SK-N-SH (cell line): ENCODE measurements at regions not wholly inside any gene's neighbourhood (a gene's known extent, or its start where the extent isn't known, plus 50 kb on each side); places are given as distances from the start of the nearest gene placed in this dataset.
A peak's percentile ranks its signal among the peaks of the same experiment; 100 is the strongest.

Experiments
- CTCF ChIA-PET: fragments of 300-600, 350-600 bp; formaldehyde crosslinking; extraction: SDS; loops from one replicate; lab custom pipeline; 2021; lab: Yijun Ruan, JAX
- POLR2A ChIA-PET: fragments of 350-600 bp; sonication (Branson Sonifier 250); formaldehyde crosslinking; extraction: SDS; loops from one replicate; lab custom pipeline; 2020; ENCODE audit warnings: antibody characterized with exemption, inconsistent platforms; lab: Yijun Ruan, JAX
- DNase-seq: peaks from one replicate; pipeline ENCODE4 v3.0.0; 2012
- H2AFZ ChIP-seq: fragments of 200-600 bp; sonication (generic); 2 replicates; pipeline ENCODE4 v1.8.1; 2016; ENCODE audit warnings: antibody characterized with exemption, mild to moderate bottlenecking, low read depth
- H3F3A ChIP-seq: fragments of 200-600 bp; sonication (generic); replicated peaks from 2 replicates; pipeline ENCODE3; 2016; ENCODE audit warnings: antibody characterized with exemption, mild to moderate bottlenecking; ENCODE audit not compliant: insufficient read depth
- H3K27ac ChIP-seq, 2 experiments: fragments of 200-500 bp in 1 of 2; fragments of 200-600 bp in 1 of 2; sonication (Bioruptor generic) in 1 of 2; sonication (generic), shearing (Covaris generic) in 1 of 2; 2 replicates each; pipeline versions ENCODE4 v1.5.1 to v1.6.1; 2014 to 2016; ENCODE audit warnings: low read depth in 2 of 2, inconsistent platforms in 1 of 2, low read length in 1 of 2, mild to moderate bottlenecking in 1 of 2, mixed read lengths in 1 of 2
- H3K27me3 ChIP-seq: fragments of 200-600 bp; sonication (generic), shearing (Covaris generic); 2 replicates; pipeline ENCODE4 v1.6.1; 2016; ENCODE audit warnings: mixed run types; ENCODE audit not compliant: insufficient read depth
- H3K36me3 ChIP-seq, 2 experiments: fragments of 200-500 bp in 1 of 2; fragments of 200-600 bp in 1 of 2; sonication (Bioruptor generic) in 1 of 2; sonication (generic) in 1 of 2; replicated peaks in 1 of 2; 2 replicates each; pipeline versions ENCODE3 to v1.5.1; 2014 to 2016; ENCODE audit warnings: low read length in 1 of 2, mild to moderate bottlenecking in 1 of 2; ENCODE audit not compliant: insufficient read depth in 2 of 2, control insufficient read depth in 1 of 2
- H3K4me1 ChIP-seq, 2 experiments: fragments of 200-500 bp in 1 of 2; fragments of 200-600 bp in 1 of 2; sonication (Bioruptor generic) in 1 of 2; sonication (generic), shearing (Covaris generic) in 1 of 2; 2 replicates each; pipeline versions ENCODE4 v1.5.1 to v1.6.1; 2014 to 2016; ENCODE audit warnings: low read depth in 1 of 2, low read length in 1 of 2, mixed run types in 1 of 2; ENCODE audit not compliant: insufficient read depth in 2 of 2, control insufficient read depth in 1 of 2
- H3K4me2 ChIP-seq: fragments of 200-600 bp; sonication (generic), shearing (Covaris generic); 2 replicates; pipeline ENCODE4 v1.6.1; 2017; ENCODE audit warnings: mixed run types
- H3K4me3 ChIP-seq, 2 experiments: fragments of 200-500 bp in 1 of 2; fragments of 200-600 bp in 1 of 2; sonication (Bioruptor generic) in 1 of 2; sonication (generic), shearing (Covaris generic) in 1 of 2; 2 replicates each; pipeline versions ENCODE4 v1.5.1 to v1.8.1; 2014 to 2016; ENCODE audit warnings: low read depth in 2 of 2, inconsistent platforms in 1 of 2, low read length in 1 of 2, mild to moderate bottlenecking in 1 of 2, mixed read lengths in 1 of 2, moderate library complexity in 1 of 2
- H3K79me2 ChIP-seq: fragments of 200-600 bp; sonication (generic); 2 replicates; pipeline ENCODE4 v1.8.1; 2017; ENCODE audit warnings: mild to moderate bottlenecking; ENCODE audit not compliant: insufficient read depth
- H3K9ac ChIP-seq: fragments of 200-600 bp; sonication (generic); 2 replicates; pipeline ENCODE4 v1.6.1; 2017; ENCODE audit warnings: mixed run types
- H3K9me2 ChIP-seq: fragments of 200-600 bp; sonication (generic); 2 replicates; pipeline ENCODE4 v1.6.1; 2017; ENCODE audit warnings: mixed run types
- H3K9me3 ChIP-seq: fragments of 200-600 bp; sonication (generic); 2 replicates; pipeline ENCODE4 v1.6.1; 2017; ENCODE audit warnings: mixed run types, mild to moderate bottlenecking, moderate library complexity
- H4K20me1 ChIP-seq: fragments of 200-600 bp; sonication (generic); 2 replicates; pipeline ENCODE4 v1.6.1; 2017; ENCODE audit warnings: mild to moderate bottlenecking, mixed run types; ENCODE audit not compliant: insufficient read depth
- CHD2 ChIP-seq: fragments of 150-350 bp; IDR thresholded peaks from 2 replicates; pipeline ENCODE4 v1.6.1; 2018; ENCODE audit warnings: low read length; ENCODE audit not compliant: partially characterized antibody
- ELF1 ChIP-seq: IDR thresholded peaks from 2 replicates; pipeline ENCODE4 v1.4.0; 2012
- FOSL2 ChIP-seq: IDR thresholded peaks from 2 replicates; pipeline ENCODE4 v1.4.0; 2012; ENCODE audit warnings: low read depth, mild to moderate bottlenecking, moderate library complexity, borderline replicate concordance
- JUND ChIP-seq: IDR thresholded peaks from 2 replicates; pipeline ENCODE4 v1.4.0; 2012
- MXI1 ChIP-seq: IDR thresholded peaks from 2 replicates; pipeline ENCODE4 v1.6.1; 2012; ENCODE audit warnings: mild to moderate bottlenecking, low read depth, low read length, improper control_type of control experiment
- NFIC ChIP-seq: IDR thresholded peaks from 2 replicates; pipeline ENCODE4 v1.4.0; 2012; ENCODE audit warnings: borderline replicate concordance
- NRF1 ChIP-seq: IDR thresholded peaks from 2 replicates; pipeline ENCODE4 v1.6.1; 2012; ENCODE audit warnings: low read depth, mild to moderate bottlenecking, low read length
- PBX3 ChIP-seq: IDR thresholded peaks from 2 replicates; pipeline ENCODE4; 2012
- RAD21 ChIP-seq: IDR thresholded peaks from 2 replicates; pipeline ENCODE4 v1.6.1; 2012; ENCODE audit warnings: mild to moderate bottlenecking, low read length
- RFX5 ChIP-seq: IDR thresholded peaks from 2 replicates; pipeline ENCODE4 v1.6.1; 2012; ENCODE audit warnings: mild to moderate bottlenecking, improper control_type of control experiment, low read length
- RXRA ChIP-seq: IDR thresholded peaks from 2 replicates; pipeline ENCODE4 v1.4.0; 2012; ENCODE audit warnings: low read depth, mild to moderate bottlenecking, borderline replicate concordance
- SMC3 ChIP-seq: IDR thresholded peaks from 2 replicates; pipeline ENCODE4 v1.6.1; 2012; ENCODE audit warnings: low read depth, low read length, improper control_type of control experiment
- TAF1 ChIP-seq: IDR thresholded peaks from 2 replicates; pipeline ENCODE4 v1.6.1; 2012; ENCODE audit warnings: low read depth, mild to moderate bottlenecking, low read length, moderate library complexity, borderline replicate concordance
- TCF12 ChIP-seq: IDR thresholded peaks from 2 replicates; pipeline ENCODE4 v1.4.0; 2012
- ZBTB33 ChIP-seq: IDR thresholded peaks from 2 replicates; pipeline ENCODE4 v1.4.0; 2012; ENCODE audit warnings: low read depth, borderline replicate concordance
- WGBS: methylation state at CpG from one replicate; pipeline ENCODE4 v1.1.6; 2017; ENCODE audit warnings: low lambda C conversion rate; 5-methylcytosine and 5-hydroxymethylcytosine counted together
- TF ChIP-seq, protein P1 (sequence below): IDR thresholded peaks from 2 replicates; pipeline ENCODE4 v1.4.0; 2012; ENCODE audit warnings: low read depth, borderline replicate concordance
- TF ChIP-seq, protein P2 (sequence below): fragments of 200-600 bp; sonication (generic); IDR thresholded peaks from 2 replicates; pipeline ENCODE4 v1.6.1; 2017; ENCODE audit warnings: antibody characterized with exemption, mild to moderate bottlenecking, moderate library complexity

GRCh38 chr13:100828226-100828625, 153.6 kb upstream of the TMTC4 start:
- CTCF ChIA-PET, result interaction anchor here (0.8 to 2.3 kb wide), 5 partner anchors 8 to 112 kb away, joined by 3 to 10 read pairs (median 3); no protein-coding TSS in a partner anchor

GRCh38 chr13:100827489-100828176, 153.0 kb upstream of the TMTC4 start:
- Histone ChIP-seq H3F3A (peaks cover 5% of the 10 kb centered on the region), H3K9ac (no peak overlapping the region), H3K4me1 (no peaks in the 10 kb centered on the region), H3K36me3 (no peaks in the 10 kb centered on the region), H3K9me2 (no peaks in the 10 kb centered on the region), H3K9me3 (no peaks in the 10 kb centered on the region), H3K4me2 (no peak overlapping the region), H3K27me3 (no peaks in the 10 kb centered on the region), H3K79me2 (no peaks in the 10 kb centered on the region), H3K4me3 (no peak overlapping the region), H3K27ac (no peak overlapping the region), H2AFZ (0 out of 2 replicates have a peak overlapping the region, but pooled peaks have one; percentile 22), H4K20me1 (no peaks in the 10 kb centered on the region)
- ChIA-PET CTCF (interaction anchor here (0.9 to 2.3 kb wide), 6 partner anchors 9 to 300 kb away, joined by 3 to 10 read pairs (median 3); no protein-coding TSS in a partner anchor), POLR2A (no interaction called here)
- WGBS, result 28% methylated on average over 8 of the region's 8 CpGs
- no peak for DNase-seq
- no peak for TF ChIP-seq SMC3
- TF ChIP-seq TCF12, result no peak
- TF ChIP-seq, protein P1, sequence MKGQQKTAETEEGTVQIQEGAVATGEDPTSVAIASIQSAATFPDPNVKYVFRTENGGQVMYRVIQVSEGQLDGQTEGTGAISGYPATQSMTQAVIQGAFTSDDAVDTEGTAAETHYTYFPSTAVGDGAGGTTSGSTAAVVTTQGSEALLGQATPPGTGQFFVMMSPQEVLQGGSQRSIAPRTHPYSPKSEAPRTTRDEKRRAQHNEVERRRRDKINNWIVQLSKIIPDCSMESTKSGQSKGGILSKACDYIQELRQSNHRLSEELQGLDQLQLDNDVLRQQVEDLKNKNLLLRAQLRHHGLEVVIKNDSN, result no peak
- TF ChIP-seq, protein P2, sequence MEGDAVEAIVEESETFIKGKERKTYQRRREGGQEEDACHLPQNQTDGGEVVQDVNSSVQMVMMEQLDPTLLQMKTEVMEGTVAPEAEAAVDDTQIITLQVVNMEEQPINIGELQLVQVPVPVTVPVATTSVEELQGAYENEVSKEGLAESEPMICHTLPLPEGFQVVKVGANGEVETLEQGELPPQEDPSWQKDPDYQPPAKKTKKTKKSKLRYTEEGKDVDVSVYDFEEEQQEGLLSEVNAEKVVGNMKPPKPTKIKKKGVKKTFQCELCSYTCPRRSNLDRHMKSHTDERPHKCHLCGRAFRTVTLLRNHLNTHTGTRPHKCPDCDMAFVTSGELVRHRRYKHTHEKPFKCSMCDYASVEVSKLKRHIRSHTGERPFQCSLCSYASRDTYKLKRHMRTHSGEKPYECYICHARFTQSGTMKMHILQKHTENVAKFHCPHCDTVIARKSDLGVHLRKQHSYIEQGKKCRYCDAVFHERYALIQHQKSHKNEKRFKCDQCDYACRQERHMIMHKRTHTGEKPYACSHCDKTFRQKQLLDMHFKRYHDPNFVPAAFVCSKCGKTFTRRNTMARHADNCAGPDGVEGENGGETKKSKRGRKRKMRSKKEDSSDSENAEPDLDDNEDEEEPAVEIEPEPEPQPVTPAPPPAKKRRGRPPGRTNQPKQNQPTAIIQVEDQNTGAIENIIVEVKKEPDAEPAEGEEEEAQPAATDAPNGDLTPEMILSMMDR, result no peak
- no peak for TF ChIP-seq JUND
- no peak for TF ChIP-seq RAD21
- TF ChIP-seq ELF1, result no peak
- no peak for TF ChIP-seq PBX3
- no peak for TF ChIP-seq MXI1
- no peak for TF ChIP-seq TAF1
- no peak for TF ChIP-seq NFIC
- TF ChIP-seq RFX5, result no peak
- TF ChIP-seq FOSL2, result no peak
- no peak for TF ChIP-seq NRF1
- TF ChIP-seq RXRA, result no peak
- no peak for TF ChIP-seq ZBTB33

More at GRCh38 chr13:100828226-100828625, 153.6 kb upstream of the TMTC4 start:
- Histone ChIP-seq H3K9ac (no peak overlapping the region), H3K4me3 (no peak overlapping the region; a peak in 1 of 4 replicates), H3K36me3 (no peaks in the 10 kb centered on the region), H3K27ac (no peak overlapping the region), H3K4me2 (no peak overlapping the region), H4K20me1 (no peaks in the 10 kb centered on the region), H2AFZ (no peak overlapping the region), H3K9me2 (no peaks in the 10 kb centered on the region), H3K79me2 (no peaks in the 10 kb centered on the region), H3K9me3 (no peaks in the 10 kb centered on the region), H3K27me3 (no peaks in the 10 kb centered on the region), H3F3A (peaks cover 5% of the 10 kb centered on the region), H3K4me1 (no peaks in the 10 kb centered on the region)
- DNase-seq, result peak; percentile 28
- POLR2A ChIA-PET, result no interaction called here
- 44% methylated on average over 5 of the region's 5 CpGs for WGBS
- TF ChIP-seq RAD21 (peak; percentile 47), CHD2 (no peak)
